Hepatocyte (in vitro differentiated cells): ENCODE measurements at regions not wholly inside any gene's neighbourhood (a gene's known extent, or its start where the extent isn't known, plus 50 kb on each side); places are given as distances from the start of the nearest gene placed in this dataset.

Source experiments
- CTCF ChIP-seq: fragments of 200-600 bp; sonication (generic); IDR thresholded peaks from 2 replicates; pipeline ENCODE4 v1.5.1; 2016; ENCODE audit warnings: antibody characterized with exemption, mild to moderate bottlenecking; ENCODE audit not compliant: poor library complexity
- EZH2 ChIP-seq: fragments of 200-600 bp; sonication (generic); IDR thresholded peaks from 2 replicates; pipeline ENCODE4 v1.6.1; 2016; ENCODE audit warnings: antibody characterized with exemption, mild to moderate bottlenecking, borderline replicate concordance

GRCh38 chr2:238509903-238510302 is 83.2 kb downstream of the ASB1 start:
- TF ChIP-seq CTCF (no peak), EZH2 (no peak)
